ENCODE measurements at regions not wholly inside any gene's neighbourhood (a gene's known extent, or its start where the extent isn't known, plus 50 kb on each side); places are given as distances from the start of the nearest gene placed in this dataset.

- FAIRE-seq (no peak), DNase-seq (ENCODE audit: insufficient read length, low spot score) (no peak)
- TF ChIP-seq PAX5 (IDR thresholded peaks at IDR 0.05; ENCODE audit: insufficient read depth, low read length, severe bottlenecking) (no peak), POLR2AphosphoS5 (IDR thresholded peaks at IDR 0.05; ENCODE audit: low read depth, low read length) (no peak), SPI1 (IDR thresholded peaks at IDR 0.05; ENCODE audit: low read depth, low read length) (no peak), TAF1 (IDR thresholded peaks at IDR 0.05; ENCODE audit: low read depth, low read length) (no peak), POU2F2 (IDR thresholded peaks at IDR 0.05; ENCODE audit: low read depth, low read length) (no peak), POLR2A (IDR thresholded peaks at IDR 0.05; ENCODE audit: low read depth, low read length) (no peak)
Observed at GRCh38 chr5:65084795-65085515, 316.2 kb downstream of the CWC27 start.

GRCh38 chr5:65085516-65085850 is 316.8 kb downstream of the CWC27 start:
- no peak for DNase-seq (ENCODE audit: insufficient read length, low spot score)
- no peak for TF ChIP-seq POU2F2 (IDR thresholded peaks at IDR 0.05; ENCODE audit: low read depth, low read length)
- TF ChIP-seq TAF1 (IDR thresholded peaks at IDR 0.05; ENCODE audit: low read depth, low read length) = no peak
- no peak for TF ChIP-seq POLR2AphosphoS5 (IDR thresholded peaks at IDR 0.05; ENCODE audit: low read depth, low read length)
- no peak for TF ChIP-seq POLR2A (IDR thresholded peaks at IDR 0.05; ENCODE audit: low read depth, low read length)
- TF ChIP-seq SPI1 (IDR thresholded peaks at IDR 0.05; ENCODE audit: low read depth, low read length) = no peak
- TF ChIP-seq PAX5 (IDR thresholded peaks at IDR 0.05; ENCODE audit: insufficient read depth, low read length, severe bottlenecking) = no peak
- FAIRE-seq = no peak

- DNase-seq (ENCODE audit: insufficient read length, low spot score) (no peak), FAIRE-seq (no peak)
- no peak for TF ChIP-seq TAF1 (IDR thresholded peaks at IDR 0.05; ENCODE audit: low read depth, low read length)
Observed at GRCh38 chr5:65086234-65086890, 317.6 kb downstream of the CWC27 start.

GRCh38 chr5:65087154-65087553 is 318.4 kb downstream of the CWC27 start:
- FAIRE-seq (no peak), DNase-seq (ENCODE audit: insufficient read length, low spot score) (no peak)
- TF ChIP-seq TAF1 (IDR thresholded peaks at IDR 0.05; ENCODE audit: low read depth, low read length) = no peak
- TF ChIP-seq POU2F2 (IDR thresholded peaks at IDR 0.05; ENCODE audit: low read depth, low read length) = no peak
- TF ChIP-seq POLR2A (IDR thresholded peaks at IDR 0.05; ENCODE audit: low read depth, low read length) = no peak
- TF ChIP-seq SPI1 (IDR thresholded peaks at IDR 0.05; ENCODE audit: low read depth, low read length) = no peak
- TF ChIP-seq POLR2AphosphoS5 (IDR thresholded peaks at IDR 0.05; ENCODE audit: low read depth, low read length) = no peak
- TF ChIP-seq PAX5 (IDR thresholded peaks at IDR 0.05; ENCODE audit: insufficient read depth, low read length, severe bottlenecking) = no peak

GRCh38 chr5:65094279-65094678 is 325.5 kb downstream of the CWC27 start:
- FAIRE-seq (no peak), DNase-seq (ENCODE audit: insufficient read length, low spot score) (no peak)
- no peak for TF ChIP-seq SPI1 (IDR thresholded peaks at IDR 0.05; ENCODE audit: low read depth, low read length)
- no peak for TF ChIP-seq TAF1 (IDR thresholded peaks at IDR 0.05; ENCODE audit: low read depth, low read length)
- TF ChIP-seq POU2F2 (IDR thresholded peaks at IDR 0.05; ENCODE audit: low read depth, low read length) = no peak

GRCh38 chr5:65098393-65098792 is 329.7 kb downstream of the CWC27 start:
- TF ChIP-seq POLR2AphosphoS5 (IDR thresholded peaks at IDR 0.05; ENCODE audit: low read depth, low read length) (no peak), TAF1 (IDR thresholded peaks at IDR 0.05; ENCODE audit: low read depth, low read length) (no peak), PAX5 (IDR thresholded peaks at IDR 0.05; ENCODE audit: insufficient read depth, low read length, severe bottlenecking) (no peak), POLR2A (IDR thresholded peaks at IDR 0.05; ENCODE audit: low read depth, low read length) (no peak), POU2F2 (IDR thresholded peaks at IDR 0.05; ENCODE audit: low read depth, low read length) (no peak), SPI1 (IDR thresholded peaks at IDR 0.05; ENCODE audit: low read depth, low read length) (no peak)
- no peak for DNase-seq (ENCODE audit: insufficient read length, low spot score)
- no peak for FAIRE-seq
